RWPE2 (cell line): ENCODE measurements at regions not wholly inside any gene's neighbourhood (a gene's known extent, or its start where the extent isn't known, plus 50 kb on each side); places are given as distances from the start of the nearest gene placed in this dataset.
"Not testable (repeated sequence)": the region's sequence is repeated elsewhere in the genome, so short reads cannot be mapped to it uniquely, and the experiment has no call there.

Source experiments
- ATAC-seq: fragments of 200-7000 bp; cut with Tn5 transposase; 3 replicates; pipeline ENCODE4 v1.9.1; 2021; ENCODE audit warnings: low read depth
- DNase-seq: peaks from one replicate; pipeline ENCODE4 v3.0.0-alpha.2; 2020; ENCODE audit warnings: low spot score
- H3K27ac ChIP-seq: fragments of 450-650 bp; 2 replicates; pipeline ENCODE4 v1.5.1; 2017; ENCODE audit warnings: mild to moderate bottlenecking; ENCODE audit not compliant: poor library complexity, severe bottlenecking
- H3K27me3 ChIP-seq: fragments of 250-450 bp; sonication (Bioruptor Pico); 2 replicates; pipeline ENCODE4 v1.5.1; 2021; ENCODE audit warnings: mild to moderate bottlenecking, moderate library complexity; ENCODE audit not compliant: insufficient read depth, poor library complexity, severe bottlenecking
- H3K36me3 ChIP-seq: fragments of 250-450 bp; sonication (Bioruptor Pico); 2 replicates; pipeline ENCODE4 v1.5.1; 2020; ENCODE audit warnings: low read depth, mild to moderate bottlenecking, moderate library complexity
- H3K4me1 ChIP-seq: fragments of 250-450 bp; sonication (Bioruptor Pico); 2 replicates; pipeline ENCODE4 v1.5.1; 2021; ENCODE audit warnings: mild to moderate bottlenecking, moderate library complexity; ENCODE audit not compliant: insufficient read depth, poor library complexity, severe bottlenecking
- H3K4me3 ChIP-seq: fragments of 250-450 bp; sonication (Bioruptor Pico); 2 replicates; pipeline ENCODE4 v1.5.1; 2021; ENCODE audit warnings: mild to moderate bottlenecking, moderate library complexity; ENCODE audit not compliant: severe bottlenecking
- H3K9me3 ChIP-seq: fragments of 250-450 bp; sonication (Bioruptor Pico); 2 replicates; pipeline ENCODE4 v1.5.1; 2021; ENCODE audit warnings: mild to moderate bottlenecking, moderate library complexity; ENCODE audit not compliant: severe bottlenecking
- TF ChIP-seq, protein P1 (sequence below): fragments of 450-650 bp; IDR thresholded peaks from one replicate; pipeline ENCODE4 v1.5.1; 2017; ENCODE audit warnings: mild to moderate bottlenecking, moderate library complexity; ENCODE audit not compliant: poor library complexity, severe bottlenecking

- DNase-seq, result no peak
- TF ChIP-seq, protein P1, sequence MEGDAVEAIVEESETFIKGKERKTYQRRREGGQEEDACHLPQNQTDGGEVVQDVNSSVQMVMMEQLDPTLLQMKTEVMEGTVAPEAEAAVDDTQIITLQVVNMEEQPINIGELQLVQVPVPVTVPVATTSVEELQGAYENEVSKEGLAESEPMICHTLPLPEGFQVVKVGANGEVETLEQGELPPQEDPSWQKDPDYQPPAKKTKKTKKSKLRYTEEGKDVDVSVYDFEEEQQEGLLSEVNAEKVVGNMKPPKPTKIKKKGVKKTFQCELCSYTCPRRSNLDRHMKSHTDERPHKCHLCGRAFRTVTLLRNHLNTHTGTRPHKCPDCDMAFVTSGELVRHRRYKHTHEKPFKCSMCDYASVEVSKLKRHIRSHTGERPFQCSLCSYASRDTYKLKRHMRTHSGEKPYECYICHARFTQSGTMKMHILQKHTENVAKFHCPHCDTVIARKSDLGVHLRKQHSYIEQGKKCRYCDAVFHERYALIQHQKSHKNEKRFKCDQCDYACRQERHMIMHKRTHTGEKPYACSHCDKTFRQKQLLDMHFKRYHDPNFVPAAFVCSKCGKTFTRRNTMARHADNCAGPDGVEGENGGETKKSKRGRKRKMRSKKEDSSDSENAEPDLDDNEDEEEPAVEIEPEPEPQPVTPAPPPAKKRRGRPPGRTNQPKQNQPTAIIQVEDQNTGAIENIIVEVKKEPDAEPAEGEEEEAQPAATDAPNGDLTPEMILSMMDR, result no peak
Measured at GRCh38 chr20:53793783-53794383, 200.2 kb upstream of the ZNF217 start.

GRCh38 chr20:53792946-53793536 is 199.4 kb upstream of the ZNF217 start:
- Histone ChIP-seq H3K27ac (peak overlapping the region; percentile 70), H3K9me3 (no peaks in the 10 kb centered on the region), H3K4me1 (peaks cover 46% of the 10 kb centered on the region), H3K36me3 (no peaks in the 10 kb centered on the region), H3K27me3 (no peaks in the 10 kb centered on the region), H3K4me3 (no peak overlapping the region)
- DNase-seq, result no peak
- no peak for ATAC-seq
- TF ChIP-seq, protein P1, result no peak

More at GRCh38 chr20:53793783-53794383, 200.2 kb upstream of the ZNF217 start:
- H3K27me3 ChIP-seq, result no peaks in the 10 kb centered on the region
- no peaks in the 10 kb centered on the region for H3K36me3 ChIP-seq
- no peak overlapping the region for H3K4me3 ChIP-seq
- H3K9me3 ChIP-seq, result no peaks in the 10 kb centered on the region
- peaks cover 47% of the 10 kb centered on the region for H3K4me1 ChIP-seq
- peak overlapping the region; percentile 70 for H3K27ac ChIP-seq
- ATAC-seq, result peak; percentile 7; the same call in 1 of the 3 replicates

DNA sequence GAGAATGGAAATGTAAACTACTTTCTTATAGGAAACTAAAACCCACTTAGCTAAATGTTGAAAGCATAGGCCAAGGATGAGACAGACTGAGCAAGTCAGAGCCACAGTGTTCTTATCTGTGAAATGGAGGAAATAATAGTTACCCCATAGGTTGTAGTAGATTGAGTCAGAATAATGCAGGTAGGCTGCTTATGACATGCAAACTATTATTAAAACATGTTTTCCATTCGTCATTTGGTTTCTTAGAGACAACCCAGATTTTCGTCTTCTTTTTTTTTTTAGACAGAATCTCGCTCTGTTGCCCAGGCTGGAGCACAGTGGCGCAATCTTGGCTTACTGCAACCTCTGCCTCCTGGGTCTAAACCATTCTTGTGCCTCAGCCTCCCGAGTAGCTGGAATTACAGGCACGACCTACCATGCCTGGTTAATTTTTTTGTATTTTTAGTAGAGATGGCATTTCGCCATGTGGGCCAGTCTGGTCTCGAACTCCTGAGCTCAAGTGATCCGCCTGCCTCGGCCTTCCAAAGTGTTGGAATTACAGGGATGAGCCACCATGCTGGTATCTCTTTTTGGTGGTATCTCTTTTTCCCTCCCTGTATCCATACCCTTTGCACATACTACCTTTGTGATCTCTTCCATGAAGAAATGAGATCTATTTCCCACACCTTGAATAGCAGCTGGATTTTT is 196.5 kb upstream of the ZNF217 start:
- no peak for ATAC-seq
- no peak overlapping the region for H3K4me3 ChIP-seq
- H3K27me3 ChIP-seq, result no peaks in the 10 kb centered on the region
- no peaks in the 10 kb centered on the region for H3K36me3 ChIP-seq
- peaks cover 73% of the 10 kb centered on the region for H3K4me1 ChIP-seq
- H3K9me3 ChIP-seq, result no peaks in the 10 kb centered on the region
- DNase-seq, result peak; percentile 49
- H3K27ac ChIP-seq, result peak overlapping the region; percentile 70
- TF ChIP-seq, protein P1, result no peak

DNA sequence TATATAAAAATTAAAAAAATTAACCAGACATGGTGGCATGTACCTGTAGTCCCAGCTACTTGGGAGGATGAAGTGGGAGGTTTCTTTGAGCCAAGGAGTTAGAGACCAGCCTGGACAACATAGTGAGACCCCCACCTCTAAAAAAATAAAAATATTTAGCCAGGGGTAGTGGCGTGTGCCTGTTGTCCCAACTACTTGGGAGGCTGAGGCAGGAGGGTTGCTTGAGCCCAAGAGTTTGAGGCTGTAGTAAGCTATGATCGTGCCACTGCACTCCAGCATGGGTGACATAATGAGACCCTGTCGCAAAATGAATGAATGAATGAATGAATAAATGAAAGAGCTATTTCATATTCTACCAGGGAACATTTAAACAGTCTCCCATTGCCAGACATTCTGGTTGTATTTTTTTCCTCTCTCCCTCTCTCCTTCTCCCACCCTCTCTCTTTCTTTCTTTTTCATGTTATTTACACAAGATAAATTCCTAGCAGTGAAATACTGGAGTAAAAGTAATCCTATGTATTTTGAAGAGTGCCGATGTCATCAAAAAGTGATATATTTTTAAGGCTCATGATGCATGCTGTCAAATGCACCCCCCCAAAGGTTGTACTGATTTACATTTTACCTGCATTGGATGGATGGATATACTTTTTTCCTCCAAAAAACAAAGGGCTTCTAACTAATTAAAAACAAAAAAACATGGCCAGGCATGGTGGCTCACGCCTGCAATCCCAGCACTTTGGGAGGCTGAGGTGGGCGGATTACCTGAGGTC is 194.8 kb upstream of the ZNF217 start:
- Histone ChIP-seq H3K27ac (peak overlapping the region; percentile 70), H3K27me3 (no peaks in the 10 kb centered on the region), H3K36me3 (no peaks in the 10 kb centered on the region), H3K4me1 (peaks cover 59% of the 10 kb centered on the region), H3K9me3 (no peaks in the 10 kb centered on the region), H3K4me3 (no peak overlapping the region)
- DNase-seq (peak; percentile 34), ATAC-seq (no peak)
- TF ChIP-seq, protein P1, result no peak

GRCh38 chr20:53787491-53787931 is 193.9 kb upstream of the ZNF217 start:
- not testable (repeated sequence) for H3K36me3 ChIP-seq, H3K27me3 ChIP-seq, H3K4me3 ChIP-seq, ATAC-seq, DNase-seq, H3K9me3 ChIP-seq
- peaks cover 56% of the 10 kb centered on the region for H3K4me1 ChIP-seq
- peak overlapping the region; percentile 75 for H3K27ac ChIP-seq
